Right lobe of liver (tissue), 6 donors: ENCODE measurements at regions not wholly inside any gene's neighbourhood (a gene's known extent, or its start where the extent isn't known, plus 50 kb on each side); places are given as distances from the start of the nearest gene placed in this dataset.

ENCODE experiments used
- ATAC-seq, 4 donors: fragments of 200-7000 bp; cut with Tn5 transposase; one replicate each; pipeline ENCODE4 v1.9.1; 2020; ENCODE audit warnings: mild to moderate bottlenecking in 4 of 4, moderate library complexity in 4 of 4
- DNase-seq, 3 donors: peaks; one replicate each; pipeline ENCODE4 v3.0.0-alpha.2; 2020
- H3K27ac ChIP-seq, 3 donors: fragments of 200-600 bp; one replicate each; pipeline ENCODE4 v1.8.0; 2022
- H3K27me3 ChIP-seq, 2 donors: fragments of 200-600 bp; one replicate each; pipeline ENCODE4 v1.8.0; 2022
- H3K36me3 ChIP-seq, 4 donors: fragments of 200-600 bp; sonication (generic) in 1 of 4; one replicate each; pipeline versions ENCODE4 v1.5.1 to v1.8.0; 2017 to 2022; ENCODE audit warnings: control low read depth in 1 of 4
- H3K4me1 ChIP-seq, 4 donors: fragments of 200-600 bp; sonication (generic) in 1 of 4; one replicate each; pipeline versions ENCODE4 v1.5.1 to v1.8.0; 2017 to 2022; ENCODE audit warnings: control low read depth in 1 of 4
- H3K4me3 ChIP-seq, 3 donors: fragments of 200-600 bp; one replicate each; pipeline ENCODE4 v1.8.0; 2022
- H3K9me3 ChIP-seq, 4 donors: fragments of 200-600 bp; sonication (generic) in 1 of 4; one replicate each; pipeline versions ENCODE4 v1.5.1 to v1.8.0; 2017 to 2022; ENCODE audit warnings: control low read depth in 1 of 4
- CTCF ChIP-seq, 4 donors: fragments of 200-600 bp in 3 of 4; fragments of 450-650 bp in 1 of 4; IDR thresholded peaks; one replicate each; pipeline versions ENCODE4 v1.5.1 to v1.8.0; 2016 to 2022; ENCODE audit warnings: antibody characterized with exemption in 4 of 4, mild to moderate bottlenecking in 2 of 4
- POLR2A ChIP-seq: fragments of 450-650 bp; IDR thresholded peaks from one replicate; pipeline ENCODE4 v1.6.1; 2017; ENCODE audit warnings: antibody characterized with exemption, mild to moderate bottlenecking
- WGBS: methylation state at CpG from one replicate; pipeline ENCODE4 v1.1.6; 2018; ENCODE audit warnings: low coverage, low lambda C conversion rate; ENCODE audit not compliant: insufficient coverage; ENCODE audit errors: missing lambda C conversion rate; 5-methylcytosine and 5-hydroxymethylcytosine counted together
- intact Hi-C, 2 donors: fragments of 100-400 bp; cut with DNase I; formaldehyde crosslinking; loops; one replicate each; pipeline versions ENCODE4 v1.11.2 to v1.14.1; 2022
- donor health status: DM: no; HTN: yes; CAD: no.
- donor health status: DM: no; HTN: no; CAD: no.
- donor health status: DM: no; HTN: no; CAD: no.
- donor health status: DM: no; HTN: yes; CAD: no.
- donor health status: DM: no; HTN: yes; CAD: no.

- H3K4me1 ChIP-seq: no peaks in the 10 kb centered on the region
- WGBS: 65% methylated on average over 2 of the region's 2 CpGs
- ATAC-seq (no peak), DNase-seq (no peak)
- TF ChIP-seq POLR2A (no peak), CTCF (IDR thresholded peaks at IDR 0.05) (no peak)
- no peak overlapping the region for H3K27ac ChIP-seq
- no peaks in the 10 kb centered on the region for H3K36me3 ChIP-seq
- no peak overlapping the region for H3K4me3 ChIP-seq
- H3K9me3 ChIP-seq: no peaks in the 10 kb centered on the region
- no peaks in the 10 kb centered on the region for H3K27me3 ChIP-seq
- intact Hi-C loops: no loop called here
Observed at GRCh38 chr1:194816859-194817258, 1630.4 kb upstream of the B3GALT2 start.

GRCh38 chr1:194813096-194813495 lies 1626.7 kb upstream of the B3GALT2 start:
- Histone ChIP-seq H3K4me3 (no peak overlapping the region), H3K9me3 (no peaks in the 10 kb centered on the region), H3K4me1 (no peaks in the 10 kb centered on the region), H3K27me3 (no peaks in the 10 kb centered on the region), H3K36me3 (no peaks in the 10 kb centered on the region), H3K27ac (no peak overlapping the region)
- ATAC-seq: no peak
- intact Hi-C loops: no loop called here
- 45% methylated on average over 1 of the region's 1 CpG for WGBS
- no peak for DNase-seq
- TF ChIP-seq POLR2A: no peak
- no peak for TF ChIP-seq CTCF (IDR thresholded peaks at IDR 0.05)

GRCh38 chr1:194809665-194810064 lies 1623.3 kb upstream of the B3GALT2 start:
- Histone ChIP-seq H3K27ac (no peak overlapping the region), H3K4me3 (no peak overlapping the region), H3K4me1 (no peaks in the 10 kb centered on the region), H3K27me3 (no peaks in the 10 kb centered on the region), H3K36me3 (no peaks in the 10 kb centered on the region), H3K9me3 (no peaks in the 10 kb centered on the region)
- ATAC-seq (peak in 1 of 4 donors; percentile 12), DNase-seq (no peak)
- TF ChIP-seq POLR2A (no peak), CTCF (IDR thresholded peaks at IDR 0.05) (no peak)
- 57% methylated on average over 1 of the region's 1 CpG for WGBS
- intact Hi-C loops: no loop called here

- no peak overlapping the region for H3K4me3 ChIP-seq
- DNase-seq (no peak), ATAC-seq (no peak)
- no peaks in the 10 kb centered on the region for H3K27me3 ChIP-seq
- no peaks in the 10 kb centered on the region for H3K4me1 ChIP-seq
- TF ChIP-seq CTCF (IDR thresholded peaks at IDR 0.05) (no peak), POLR2A (no peak)
- 38% methylated on average over 3 of the region's 3 CpGs for WGBS
- H3K27ac ChIP-seq: no peak overlapping the region
- intact Hi-C loops: no loop called here
- H3K9me3 ChIP-seq: no peaks in the 10 kb centered on the region
- no peaks in the 10 kb centered on the region for H3K36me3 ChIP-seq
Observed at GRCh38 chr1:194809215-194809614, 1622.8 kb upstream of the B3GALT2 start.
